ENCODE measurements at regions not wholly inside any gene's neighbourhood (a gene's known extent, or its start where the extent isn't known, plus 50 kb on each side); places are given as distances from the start of the nearest gene placed in this dataset.

GRCh38 chr18:42255908-42256765 is 301.1 kb downstream of the PIK3C3 start:
- intact Hi-C loops (cut with micrococcal nuclease; ENCODE audit: unreplicated experiment), result no loop called here
- no TSS peak for BruUV-seq (replicated peaks)
- no peak for TF ChIP-seq CTCF (IDR thresholded peaks at IDR 0.05; ENCODE audit: unreplicated experiment)
- Mint-ChIP-seq H3K9me3 (ENCODE audit: low read depth, unreplicated experiment) (peaks cover 18% of the 10 kb centered on the region), H3K36me3 (ENCODE audit: insufficient read depth, unreplicated experiment) (no peaks in the 10 kb centered on the region), H3K4me1 (ENCODE audit: low read depth, unreplicated experiment) (no peaks in the 10 kb centered on the region), H3K27me3 (ENCODE audit: unreplicated experiment) (no peaks in the 10 kb centered on the region), H3K27ac (ENCODE audit: unreplicated experiment) (no peak overlapping the region), H3K4me3 (ENCODE audit: low read depth, unreplicated experiment) (no peak overlapping the region)
- DNase-seq, result no peak
- CTCF ChIA-PET, result no interaction called here

GRCh38 chr18:42258301-42258965 is 303.4 kb downstream of the PIK3C3 start:
- Mint-ChIP-seq H3K27ac (ENCODE audit: unreplicated experiment) (no peak overlapping the region), H3K4me3 (ENCODE audit: low read depth, unreplicated experiment) (no peak overlapping the region), H3K36me3 (ENCODE audit: insufficient read depth, unreplicated experiment) (no peaks in the 10 kb centered on the region), H3K9me3 (ENCODE audit: low read depth, unreplicated experiment) (peaks cover 11% of the 10 kb centered on the region), H3K4me1 (ENCODE audit: low read depth, unreplicated experiment) (no peaks in the 10 kb centered on the region), H3K27me3 (ENCODE audit: unreplicated experiment) (no peaks in the 10 kb centered on the region)
- BruUV-seq (replicated peaks), result no TSS peak
- no peak for TF ChIP-seq CTCF (IDR thresholded peaks at IDR 0.05; ENCODE audit: unreplicated experiment)
- no peak for DNase-seq
- CTCF ChIA-PET, result no interaction called here
- intact Hi-C loops (cut with micrococcal nuclease; ENCODE audit: unreplicated experiment), result no loop called here

- no peaks in the 10 kb centered on the region for H3K27me3 Mint-ChIP-seq (ENCODE audit: unreplicated experiment)
Measured at GRCh38 chr18:42261731-42262130, 306.7 kb downstream of the PIK3C3 start.

GRCh38 chr18:42264497-42264896 is 309.5 kb downstream of the PIK3C3 start:
- BruUV-seq (replicated peaks), result no TSS peak
- intact Hi-C loops (cut with micrococcal nuclease; ENCODE audit: unreplicated experiment), result no loop called here
- no peak overlapping the region for H3K4me3 Mint-ChIP-seq (ENCODE audit: low read depth, unreplicated experiment)
- H3K27ac Mint-ChIP-seq (ENCODE audit: unreplicated experiment), result no peak overlapping the region
- no peak for TF ChIP-seq CTCF (IDR thresholded peaks at IDR 0.05; ENCODE audit: unreplicated experiment)
- H3K9me3 Mint-ChIP-seq (ENCODE audit: low read depth, unreplicated experiment), result peaks cover 4% of the 10 kb centered on the region
- H3K36me3 Mint-ChIP-seq (ENCODE audit: insufficient read depth, unreplicated experiment), result no peaks in the 10 kb centered on the region
- DNase-seq, result no peak
- CTCF ChIA-PET, result no interaction called here
- H3K27me3 Mint-ChIP-seq (ENCODE audit: unreplicated experiment), result no peaks in the 10 kb centered on the region
- H3K4me1 Mint-ChIP-seq (ENCODE audit: low read depth, unreplicated experiment), result no peaks in the 10 kb centered on the region

More at GRCh38 chr18:42261731-42262130, 306.7 kb downstream of the PIK3C3 start:
- no peak for TF ChIP-seq CTCF (IDR thresholded peaks at IDR 0.05; ENCODE audit: unreplicated experiment)
- no peaks in the 10 kb centered on the region for H3K4me1 Mint-ChIP-seq (ENCODE audit: low read depth, unreplicated experiment)
- H3K36me3 Mint-ChIP-seq (ENCODE audit: insufficient read depth, unreplicated experiment), result no peaks in the 10 kb centered on the region
- H3K9me3 Mint-ChIP-seq (ENCODE audit: low read depth, unreplicated experiment), result peaks cover 7% of the 10 kb centered on the region
- intact Hi-C loops (cut with micrococcal nuclease; ENCODE audit: unreplicated experiment), result no loop called here
- H3K27ac Mint-ChIP-seq (ENCODE audit: unreplicated experiment), result no peak overlapping the region
- DNase-seq, result no peak
- BruUV-seq (replicated peaks), result no TSS peak
- H3K4me3 Mint-ChIP-seq (ENCODE audit: low read depth, unreplicated experiment), result no peak overlapping the region
- CTCF ChIA-PET, result no interaction called here
